Smooth muscle cell (in vitro differentiated cells): ENCODE measurements at regions not wholly inside any gene's neighbourhood (a gene's known extent, or its start where the extent isn't known, plus 50 kb on each side); places are given as distances from the start of the nearest gene placed in this dataset.
A peak's percentile ranks its signal among the peaks of the same experiment; 100 is the strongest.

Experiments used
- DNase-seq: peaks from one replicate; lab custom pipeline; 2025; ENCODE audit not compliant: unreplicated experiment; lab: John Stamatoyannopoulos, UW
- H2AFZ ChIP-seq: fragments of 200-600 bp; sonication (generic); 2 replicates; pipeline ENCODE4 v1.6.0; 2016; ENCODE audit warnings: antibody characterized with exemption, low read depth, mild to moderate bottlenecking
- H3F3A ChIP-seq: fragments of 200-600 bp; sonication (generic); 2 replicates; pipeline ENCODE4 v1.6.0; 2017; ENCODE audit warnings: antibody characterized with exemption, low read depth
- H3K27ac ChIP-seq: fragments of 200-600 bp; sonication (generic); 2 replicates; pipeline ENCODE4 v1.5.1; 2016; ENCODE audit warnings: low read depth, mild to moderate bottlenecking
- H3K27me3 ChIP-seq: fragments of 200-600 bp; sonication (generic); 2 replicates; pipeline ENCODE4 v1.6.1; 2016; ENCODE audit warnings: low read depth, mild to moderate bottlenecking
- H3K36me3 ChIP-seq: fragments of 200-600 bp; sonication (generic); 2 replicates; pipeline ENCODE4 v1.5.1; 2016; ENCODE audit warnings: low read depth
- H3K4me1 ChIP-seq: fragments of 200-600 bp; sonication (generic); 2 replicates; pipeline ENCODE4 v1.5.1; 2016; ENCODE audit warnings: low read depth
- H3K4me2 ChIP-seq: fragments of 200-600 bp; sonication (generic); 2 replicates; pipeline ENCODE4 v1.6.0; 2016; ENCODE audit warnings: mild to moderate bottlenecking
- H3K4me3 ChIP-seq: fragments of 200-600 bp; sonication (generic); 2 replicates; pipeline ENCODE4 v1.5.1; 2016; ENCODE audit warnings: mild to moderate bottlenecking
- H3K79me2 ChIP-seq: fragments of 200-600 bp; sonication (generic); 2 replicates; pipeline ENCODE4 v1.6.0; 2016; ENCODE audit warnings: low read depth, mild to moderate bottlenecking
- H3K9ac ChIP-seq: fragments of 200-600 bp; sonication (generic); 2 replicates; pipeline ENCODE4 v1.6.0; 2016; ENCODE audit warnings: low read depth
- H3K9me3 ChIP-seq: fragments of 200-600 bp; sonication (generic); replicated peaks from 2 replicates; pipeline ENCODE4 v1.5.1; 2016; ENCODE audit warnings: low read depth
- H4K20me1 ChIP-seq: fragments of 200-600 bp; sonication (generic); 2 replicates; pipeline ENCODE4 v1.6.0; 2016; ENCODE audit warnings: low read depth
- CTCF ChIP-seq: fragments of 200-600 bp; sonication (generic); IDR thresholded peaks from 2 replicates; pipeline ENCODE4 v1.5.1; 2017; ENCODE audit warnings: borderline replicate concordance, mild to moderate bottlenecking, antibody characterized with exemption; ENCODE audit not compliant: insufficient read depth, poor library complexity, severe bottlenecking
- WGBS: methylation state at CpG from one replicate; pipeline ENCODE4 v1.1.7; 2016; ENCODE audit warnings: low lambda C conversion rate; 5-methylcytosine and 5-hydroxymethylcytosine counted together

- Histone ChIP-seq H2AFZ (no peak overlapping the region), H3K4me2 (no peak overlapping the region), H3F3A (no peaks in the 10 kb centered on the region), H3K4me1 (peaks cover 13% of the 10 kb centered on the region), H3K9me3 (no peaks in the 10 kb centered on the region), H3K36me3 (no peaks in the 10 kb centered on the region), H3K27ac (no peak overlapping the region), H4K20me1 (no peaks in the 10 kb centered on the region), H3K9ac (no peak overlapping the region), H3K4me3 (no peak overlapping the region), H3K79me2 (no peaks in the 10 kb centered on the region), H3K27me3 (no peaks in the 10 kb centered on the region)
- DNase-seq, result no peak
- no peak for TF ChIP-seq CTCF
- WGBS, result 94% methylated on average over 3 of the region's 3 CpGs
These were observed 863.4 kb downstream of the DHX35 start for GRCh38 chr20:39825524-39825923.

- no peaks in the 10 kb centered on the region for H3F3A ChIP-seq
- no peaks in the 10 kb centered on the region for H3K36me3 ChIP-seq
- WGBS, result 4% methylated on average over 4 of the region's 4 CpGs
- no peaks in the 10 kb centered on the region for H3K79me2 ChIP-seq
- H4K20me1 ChIP-seq, result no peaks in the 10 kb centered on the region
- H3K4me3 ChIP-seq, result no peak overlapping the region
- H3K4me2 ChIP-seq, result peak overlapping the region; percentile 76
- H3K27me3 ChIP-seq, result no peaks in the 10 kb centered on the region
- peak overlapping the region; percentile 88 for H3K27ac ChIP-seq
- no peak overlapping the region for H2AFZ ChIP-seq
- peaks cover 3% of the 10 kb centered on the region for H3K4me1 ChIP-seq
- TF ChIP-seq CTCF, result no peak
- peak overlapping the region; percentile 53 for H3K9ac ChIP-seq
- H3K9me3 ChIP-seq, result no peaks in the 10 kb centered on the region
- no peak for DNase-seq
These were observed 861.1 kb downstream of the DHX35 start for GRCh38 chr20:39823224-39823623.

GRCh38 chr20:39822667-39823066 lies 860.5 kb downstream of the DHX35 start:
- Histone ChIP-seq H3K36me3 (no peaks in the 10 kb centered on the region), H3K9ac (peak overlapping the region; percentile 53), H3K4me1 (peaks cover 3% of the 10 kb centered on the region), H3F3A (no peaks in the 10 kb centered on the region), H3K4me3 (no peak overlapping the region), H3K27me3 (no peaks in the 10 kb centered on the region), H2AFZ (no peak overlapping the region), H3K9me3 (no peaks in the 10 kb centered on the region), H3K4me2 (peak overlapping the region; percentile 76), H4K20me1 (no peaks in the 10 kb centered on the region), H3K79me2 (no peaks in the 10 kb centered on the region), H3K27ac (peak overlapping the region; percentile 88)
- no peak for TF ChIP-seq CTCF
- no peak for DNase-seq
- WGBS, result 16% methylated on average over 3 of the region's 3 CpGs

- Histone ChIP-seq H4K20me1 (no peaks in the 10 kb centered on the region), H3K9me3 (no peaks in the 10 kb centered on the region), H3K4me2 (no peak overlapping the region), H3K4me1 (no peaks in the 10 kb centered on the region), H3K27ac (no peak overlapping the region), H3K27me3 (no peaks in the 10 kb centered on the region), H3F3A (no peaks in the 10 kb centered on the region), H3K36me3 (no peaks in the 10 kb centered on the region), H3K9ac (no peak overlapping the region), H3K79me2 (no peaks in the 10 kb centered on the region), H3K4me3 (no peak overlapping the region), H2AFZ (no peak overlapping the region)
- DNase-seq, result no peak
- no peak for TF ChIP-seq CTCF
- 95% methylated on average over 6 of the region's 6 CpGs for WGBS
These were observed 851.2 kb downstream of the DHX35 start for GRCh38 chr20:39813190-39813829.
